K562 (cell line): ENCODE measurements at regions not wholly inside any gene's neighbourhood (a gene's known extent, or its start where the extent isn't known, plus 50 kb on each side); places are given as distances from the start of the nearest gene placed in this dataset.
A peak's percentile ranks its signal among the peaks of the same experiment; 100 is the strongest.

Source experiments
- ATAC-seq: fragments of 200-7000 bp; cut with Tn5 transposase; 3 replicates; pipeline ENCODE4 v1.9.1; 2020; ENCODE audit warnings: moderate library complexity
- BruUV-seq: library from RNA; stranded (reverse); fragments of 400-500 nt; replicated peaks from 2 replicates; lab custom pipeline; 2021; lab: Mats Ljungman, UMichigan
- CTCF ChIA-PET: fragments of 300-600 bp; formaldehyde crosslinking; extraction: SDS; loops from one replicate; lab custom pipeline; 2021; ENCODE audit warnings: low intra/inter-chr PET ratio; lab: Yijun Ruan, JAX
- POLR2A ChIA-PET: fragments of 300-600, 350-650 bp; sonication (Branson Sonifier 250); formaldehyde crosslinking; extraction: SDS; loops from one replicate; lab custom pipeline; 2021; ENCODE audit warnings: antibody characterized with exemption, inconsistent platforms; lab: Yijun Ruan, JAX
- DNase-seq, 4 experiments: peaks; one replicate each; pipeline versions ENCODE4 v3.0.0 to v3.0.0-alpha.2; 2011 to 2018; ENCODE audit warnings: low spot score in 3 of 4, mixed read lengths in 3 of 4; ENCODE audit errors: extremely low read depth in 1 of 4
- FAIRE-seq: peaks from 2 replicates; lab custom pipeline; 2011; peaks lifted over from hg19 to GRCh38; lab: Jason Lieb, UNC
- H2AFZ ChIP-seq: 2 replicates; pipeline ENCODE4 v1.6.0; 2011; ENCODE audit warnings: low read depth, low read length, control low read depth, inconsistent platforms
- H3K27ac ChIP-seq: fragments of 200-600 bp; 3 replicates; pipeline ENCODE4 v1.8.0; 2011; ENCODE audit warnings: low read depth, mild to moderate bottlenecking, control low read depth, inconsistent platforms, low read length, moderate library complexity, mixed read lengths; ENCODE audit errors: extremely low read depth
- H3K27me3 ChIP-seq, 2 experiments: fragments of 300-600 bp in 1 of 2; 2 replicates in 1 of 2; 3 replicates in 1 of 2; pipeline versions ENCODE4 v1.6.0 to v1.8.0; 2011; ENCODE audit warnings: inconsistent platforms in 2 of 2, low read length in 2 of 2, mild to moderate bottlenecking in 1 of 2, mixed read lengths in 1 of 2, moderate library complexity in 1 of 2; ENCODE audit not compliant: control insufficient read depth in 2 of 2, insufficient read depth in 2 of 2
- H3K36me3 ChIP-seq: fragments of 300-600 bp; 3 replicates; pipeline ENCODE4 v1.8.0; 2011; ENCODE audit warnings: mild to moderate bottlenecking, low read length, inconsistent platforms; ENCODE audit not compliant: control insufficient read depth, insufficient read depth
- H3K4me1 ChIP-seq, 2 experiments: fragments of 200-600 bp in 1 of 2; replicated peaks in 1 of 2; 2 replicates in 1 of 2; 3 replicates in 1 of 2; pipeline versions ENCODE4 v1.5.1 to v1.8.0; 2011; ENCODE audit warnings: inconsistent platforms in 2 of 2, low read length in 2 of 2, mild to moderate bottlenecking in 1 of 2, mixed read lengths in 1 of 2, moderate library complexity in 1 of 2; ENCODE audit not compliant: control insufficient read depth in 2 of 2, insufficient read depth in 2 of 2
- H3K4me2 ChIP-seq: 2 replicates; pipeline ENCODE4 v1.6.1; 2011; ENCODE audit warnings: low read length, control low read depth, inconsistent platforms, mixed read lengths; ENCODE audit not compliant: insufficient read depth
- H3K4me3 ChIP-seq: fragments of 200-600 bp; sonication (generic), shearing (Covaris generic); 2 replicates; pipeline ENCODE4 v1.5.1; 2016; ENCODE audit warnings: control low read depth, inconsistent platforms
- H3K79me2 ChIP-seq: fragments of 200-600 bp; 3 replicates; pipeline ENCODE4 v1.8.0; 2011; ENCODE audit warnings: low read length, inconsistent platforms; ENCODE audit not compliant: control insufficient read depth, insufficient read depth
- H3K9ac ChIP-seq, 2 experiments: 2 replicates each; pipeline versions ENCODE4 v1.6.0 to v1.6.1; 2011; ENCODE audit warnings: low read depth in 2 of 2, low read length in 2 of 2, control low read depth in 1 of 2, inconsistent platforms in 1 of 2, mild to moderate bottlenecking in 1 of 2, mixed read lengths in 1 of 2; ENCODE audit not compliant: insufficient read depth in 1 of 2
- H3K9me1 ChIP-seq: one replicate; pipeline ENCODE4 v1.6.0; 2011; ENCODE audit warnings: inconsistent platforms, mild to moderate bottlenecking, low read length, moderate library complexity; ENCODE audit not compliant: control insufficient read depth, insufficient read depth
- H3K9me3 ChIP-seq: replicated peaks from 2 replicates; pipeline ENCODE4 v1.5.1; 2011; ENCODE audit warnings: low read depth, low read length, inconsistent platforms; ENCODE audit not compliant: control insufficient read depth, insufficient read depth
- H4K20me1 ChIP-seq: replicated peaks from 2 replicates; pipeline ENCODE4 v1.6.1; 2011; ENCODE audit warnings: low read length, inconsistent platforms, mixed read lengths; ENCODE audit not compliant: control insufficient read depth, insufficient read depth
- GTF2E2 ChIP-seq: fragments of 200-800 bp; sonication (Bioruptor generic); IDR thresholded peaks from 2 replicates; pipeline ENCODE4 v1.6.1; 2016; ENCODE audit warnings: missing genetic modification characterization, missing compliant biosample characterization
- KLF10 ChIP-seq: fragments of 250-450 bp; sonication (Bioruptor Pico); IDR thresholded peaks from 2 replicates; pipeline ENCODE4 v1.6.1; 2021; ENCODE audit warnings: matching md5 sums
- MAFK ChIP-seq: IDR thresholded peaks from 2 replicates; pipeline ENCODE4 v1.6.1; 2011; ENCODE audit warnings: low read length, improper control_type of control experiment
- PHTF2 ChIP-seq: fragments of 250-450 bp; sonication (Bioruptor Pico); IDR thresholded peaks from 2 replicates; pipeline ENCODE4 v1.5.0; 2021; ENCODE audit warnings: mild to moderate bottlenecking
- RBM17 ChIP-seq: fragments of 200-400 bp; formaldehyde crosslinking; IDR thresholded peaks from 2 replicates; pipeline ENCODE4 v1.6.1; 2017; ENCODE audit warnings: low read depth, mild to moderate bottlenecking, low read length, borderline replicate concordance
- WGBS: fragments of 100-300 bp; shearing (Covaris generic); methylation state at CpG from one replicate; pipeline ENCODE4 v1.1.6; 2016; ENCODE audit warnings: low coverage, mixed read lengths; ENCODE audit not compliant: insufficient coverage; ENCODE audit errors: missing lambda C conversion rate; 5-methylcytosine and 5-hydroxymethylcytosine counted together
- in situ Hi-C: fragments of 300-500 bp; cut with MboI; formaldehyde crosslinking; loops from 4 replicates; pipeline ENCODE4 v1.15.0; 2018; ENCODE audit warnings: inconsistent platforms, mixed read lengths
- intact Hi-C: fragments of 100-400 bp; cut with micrococcal nuclease; formaldehyde crosslinking; loops from 2 replicates; pipeline ENCODE4 v1.14.2; 2022
- TF ChIP-seq, protein P1 (sequence below): fragments of 450-650 bp; IDR thresholded peaks from 2 replicates; pipeline ENCODE4 v1.6.1; 2017; ENCODE audit warnings: antibody characterized with exemption, mild to moderate bottlenecking
- TF ChIP-seq, protein P2 (sequence below): fragments of 450-650 bp; formaldehyde crosslinking; IDR thresholded peaks from 2 replicates; pipeline ENCODE4 v1.4.0; 2022; ENCODE audit warnings: missing genetic modification characterization
- TF ChIP-seq, protein P3 (sequence below), 2 experiments: fragments of 200-800 bp in 1 of 2; sonication (Bioruptor generic) in 1 of 2; sonication (generic) in 1 of 2; formaldehyde crosslinking in 1 of 2; IDR thresholded peaks in 1 of 2; conservative IDR thresholded peaks in 1 of 2; 2 replicates each; pipeline versions ENCODE4 v1.5.0 to v1.6.1; 2016 to 2020; ENCODE audit warnings: missing compliant biosample characterization in 1 of 2, missing genetic modification characterization in 1 of 2, missing genetic modification reagents in 1 of 2
- TF ChIP-seq, protein P4 (sequence below), 3 experiments: IDR thresholded peaks in 2 of 3; conservative IDR thresholded peaks in 1 of 3; 2 replicates each; pipeline ENCODE4 v1.5.1; 2011 to 2012; ENCODE audit warnings: low read length in 3 of 3, mild to moderate bottlenecking in 3 of 3, control low read depth in 2 of 3, improper control_type of control experiment in 1 of 3, inconsistent platforms in 1 of 3, low read depth in 1 of 3, mixed read lengths in 1 of 3, moderate library complexity in 1 of 3; ENCODE audit not compliant: insufficient read depth in 2 of 3

DNA sequence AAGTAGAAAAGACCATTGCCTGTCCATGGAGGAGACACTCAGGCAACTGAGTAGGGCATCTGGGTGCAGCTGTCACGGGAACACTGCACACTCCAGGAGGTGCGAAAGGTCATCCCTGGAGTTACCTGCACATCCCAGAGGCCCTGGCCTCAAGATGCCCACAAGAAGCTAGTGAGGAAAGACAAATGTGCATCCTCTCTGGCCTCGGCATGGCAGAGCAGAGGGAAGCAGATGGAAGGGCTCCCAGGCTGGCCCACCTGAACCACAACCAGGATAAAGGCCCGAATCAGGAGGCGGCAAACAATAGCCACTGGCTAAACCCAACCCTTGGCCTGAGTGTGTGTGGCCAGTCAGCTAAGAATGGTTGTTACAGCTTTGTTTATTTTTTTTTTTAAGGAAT lies 231.7 kb downstream of the SYK start (continued):
- TF ChIP-seq, protein P1, sequence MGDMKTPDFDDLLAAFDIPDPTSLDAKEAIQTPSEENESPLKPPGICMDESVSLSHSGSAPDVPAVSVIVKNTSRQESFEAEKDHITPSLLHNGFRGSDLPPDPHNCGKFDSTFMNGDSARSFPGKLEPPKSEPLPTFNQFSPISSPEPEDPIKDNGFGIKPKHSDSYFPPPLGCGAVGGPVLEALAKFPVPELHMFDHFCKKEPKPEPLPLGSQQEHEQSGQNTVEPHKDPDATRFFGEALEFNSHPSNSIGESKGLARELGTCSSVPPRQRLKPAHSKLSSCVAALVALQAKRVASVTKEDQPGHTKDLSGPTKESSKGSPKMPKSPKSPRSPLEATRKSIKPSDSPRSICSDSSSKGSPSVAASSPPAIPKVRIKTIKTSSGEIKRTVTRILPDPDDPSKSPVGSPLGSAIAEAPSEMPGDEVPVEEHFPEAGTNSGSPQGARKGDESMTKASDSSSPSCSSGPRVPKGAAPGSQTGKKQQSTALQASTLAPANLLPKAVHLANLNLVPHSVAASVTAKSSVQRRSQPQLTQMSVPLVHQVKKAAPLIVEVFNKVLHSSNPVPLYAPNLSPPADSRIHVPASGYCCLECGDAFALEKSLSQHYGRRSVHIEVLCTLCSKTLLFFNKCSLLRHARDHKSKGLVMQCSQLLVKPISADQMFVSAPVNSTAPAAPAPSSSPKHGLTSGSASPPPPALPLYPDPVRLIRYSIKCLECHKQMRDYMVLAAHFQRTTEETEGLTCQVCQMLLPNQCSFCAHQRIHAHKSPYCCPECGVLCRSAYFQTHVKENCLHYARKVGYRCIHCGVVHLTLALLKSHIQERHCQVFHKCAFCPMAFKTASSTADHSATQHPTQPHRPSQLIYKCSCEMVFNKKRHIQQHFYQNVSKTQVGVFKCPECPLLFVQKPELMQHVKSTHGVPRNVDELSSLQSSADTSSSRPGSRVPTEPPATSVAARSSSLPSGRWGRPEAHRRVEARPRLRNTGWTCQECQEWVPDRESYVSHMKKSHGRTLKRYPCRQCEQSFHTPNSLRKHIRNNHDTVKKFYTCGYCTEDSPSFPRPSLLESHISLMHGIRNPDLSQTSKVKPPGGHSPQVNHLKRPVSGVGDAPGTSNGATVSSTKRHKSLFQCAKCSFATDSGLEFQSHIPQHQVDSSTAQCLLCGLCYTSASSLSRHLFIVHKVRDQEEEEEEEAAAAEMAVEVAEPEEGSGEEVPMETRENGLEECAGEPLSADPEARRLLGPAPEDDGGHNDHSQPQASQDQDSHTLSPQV, result no peak
- TF ChIP-seq, protein P2, sequence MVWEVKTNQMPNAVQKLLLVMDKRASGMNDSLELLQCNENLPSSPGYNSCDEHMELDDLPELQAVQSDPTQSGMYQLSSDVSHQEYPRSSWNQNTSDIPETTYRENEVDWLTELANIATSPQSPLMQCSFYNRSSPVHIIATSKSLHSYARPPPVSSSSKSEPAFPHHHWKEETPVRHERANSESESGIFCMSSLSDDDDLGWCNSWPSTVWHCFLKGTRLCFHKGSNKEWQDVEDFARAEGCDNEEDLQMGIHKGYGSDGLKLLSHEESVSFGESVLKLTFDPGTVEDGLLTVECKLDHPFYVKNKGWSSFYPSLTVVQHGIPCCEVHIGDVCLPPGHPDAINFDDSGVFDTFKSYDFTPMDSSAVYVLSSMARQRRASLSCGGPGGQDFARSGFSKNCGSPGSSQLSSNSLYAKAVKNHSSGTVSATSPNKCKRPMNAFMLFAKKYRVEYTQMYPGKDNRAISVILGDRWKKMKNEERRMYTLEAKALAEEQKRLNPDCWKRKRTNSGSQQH (CRISPR knock-in tag), result no peak
- TF ChIP-seq KLF10 (CRISPR knock-in tag), result no peak

DNA sequence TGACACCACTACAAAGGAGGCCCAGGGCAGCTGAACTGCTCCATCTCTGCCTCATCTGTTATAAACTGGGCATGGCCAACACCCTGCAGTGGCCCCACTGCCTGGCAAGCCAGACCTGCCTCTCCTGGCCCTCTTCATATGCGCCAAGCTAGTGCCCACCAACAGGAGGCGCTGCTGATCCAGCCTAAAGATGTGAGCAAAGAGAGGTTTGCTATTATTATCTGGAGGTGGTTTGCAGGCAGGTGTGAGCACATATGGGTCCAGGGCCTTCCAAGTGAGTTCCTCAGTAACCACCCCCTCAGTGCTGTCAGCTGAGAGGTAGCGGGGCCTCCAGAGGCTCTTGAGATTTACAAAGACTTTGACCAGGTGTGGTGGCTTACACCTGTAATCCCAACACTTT lies 232.2 kb downstream of the SYK start:
- Histone ChIP-seq H2AFZ (no peak overlapping the region), H3K79me2 (no peaks in the 10 kb centered on the region), H3K27ac (no peak overlapping the region), H3K9me1 (no peaks in the 10 kb centered on the region), H3K27me3 (peaks cover 2 to 45% of the 10 kb centered on the region in 2 experiments; a peak in 4 of 5 replicates), H4K20me1 (no peaks in the 10 kb centered on the region), H3K4me1 (peaks cover 5 to 10% of the 10 kb centered on the region in 2 experiments; a peak in 3 of 5 replicates), H3K9ac (no peak overlapping the region), H3K36me3 (no peaks in the 10 kb centered on the region), H3K4me3 (no peak overlapping the region), H3K4me2 (no peak overlapping the region), H3K9me3 (no peaks in the 10 kb centered on the region)
- no TSS peak for BruUV-seq
- FAIRE-seq (no peak), DNase-seq (peak; percentile 13 to 48 (median 26)), ATAC-seq (peak; percentile 52)
- POLR2A ChIA-PET, result no interaction called here
- CTCF ChIA-PET, result no interaction called here
- intact Hi-C loops (loop anchor here (10.0 kb wide), 2 partner anchors 119 to 641 kb away; no protein-coding TSS in a partner anchor), in situ Hi-C loops (loop anchor here (5.0 kb wide), 1 partner anchor 394 kb away; no protein-coding TSS in a partner anchor)
- 0% methylated on average over 3 of the region's 3 CpGs for WGBS
- TF ChIP-seq MAFK (no peak), GTF2E2 (no peak), PHTF2 (CRISPR knock-in tag) (no peak), RBM17 (no peak)
- TF ChIP-seq, protein P3, sequence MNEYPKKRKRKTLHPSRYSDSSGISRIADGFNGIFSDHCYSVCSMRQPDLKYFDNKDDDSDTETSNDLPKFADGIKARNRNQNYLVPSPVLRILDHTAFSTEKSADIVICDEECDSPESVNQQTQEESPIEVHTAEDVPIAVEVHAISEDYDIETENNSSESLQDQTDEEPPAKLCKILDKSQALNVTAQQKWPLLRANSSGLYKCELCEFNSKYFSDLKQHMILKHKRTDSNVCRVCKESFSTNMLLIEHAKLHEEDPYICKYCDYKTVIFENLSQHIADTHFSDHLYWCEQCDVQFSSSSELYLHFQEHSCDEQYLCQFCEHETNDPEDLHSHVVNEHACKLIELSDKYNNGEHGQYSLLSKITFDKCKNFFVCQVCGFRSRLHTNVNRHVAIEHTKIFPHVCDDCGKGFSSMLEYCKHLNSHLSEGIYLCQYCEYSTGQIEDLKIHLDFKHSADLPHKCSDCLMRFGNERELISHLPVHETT (CRISPR knock-in tag; conservative IDR thresholded peaks at IDR 0.05 in 1 of 2, IDR thresholded peaks at IDR 0.05 in 1 of 2), result no peak
- TF ChIP-seq, protein P4, sequence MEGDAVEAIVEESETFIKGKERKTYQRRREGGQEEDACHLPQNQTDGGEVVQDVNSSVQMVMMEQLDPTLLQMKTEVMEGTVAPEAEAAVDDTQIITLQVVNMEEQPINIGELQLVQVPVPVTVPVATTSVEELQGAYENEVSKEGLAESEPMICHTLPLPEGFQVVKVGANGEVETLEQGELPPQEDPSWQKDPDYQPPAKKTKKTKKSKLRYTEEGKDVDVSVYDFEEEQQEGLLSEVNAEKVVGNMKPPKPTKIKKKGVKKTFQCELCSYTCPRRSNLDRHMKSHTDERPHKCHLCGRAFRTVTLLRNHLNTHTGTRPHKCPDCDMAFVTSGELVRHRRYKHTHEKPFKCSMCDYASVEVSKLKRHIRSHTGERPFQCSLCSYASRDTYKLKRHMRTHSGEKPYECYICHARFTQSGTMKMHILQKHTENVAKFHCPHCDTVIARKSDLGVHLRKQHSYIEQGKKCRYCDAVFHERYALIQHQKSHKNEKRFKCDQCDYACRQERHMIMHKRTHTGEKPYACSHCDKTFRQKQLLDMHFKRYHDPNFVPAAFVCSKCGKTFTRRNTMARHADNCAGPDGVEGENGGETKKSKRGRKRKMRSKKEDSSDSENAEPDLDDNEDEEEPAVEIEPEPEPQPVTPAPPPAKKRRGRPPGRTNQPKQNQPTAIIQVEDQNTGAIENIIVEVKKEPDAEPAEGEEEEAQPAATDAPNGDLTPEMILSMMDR (IDR thresholded peaks at IDR 0.05 in 2 of 3, conservative IDR thresholded peaks at IDR 0.05 in 1 of 3; ENCODE audit: insufficient read depth in 2 of 3, low read depth in 1 of 3, low read length in 3 of 3), result peak; percentile 58 to 68 (median 66)
